ENCODE measurements at regions not wholly inside any gene's neighbourhood (a gene's known extent, or its start where the extent isn't known, plus 50 kb on each side); places are given as distances from the start of the nearest gene placed in this dataset.

- no peak for TF ChIP-seq CEBPG (CRISPR knock-in tag; IDR thresholded peaks at IDR 0.05)
- TF ChIP-seq CEBPG (tag; conservative IDR thresholded peaks at IDR 0.05 in 1 of 2, IDR thresholded peaks at IDR 0.05 in 1 of 2), result peak in 1 of 2 experiments; percentile 60; a peak in 1 of 4 replicates
- no peak for TF ChIP-seq FOSL1 (tag; conservative IDR thresholded peaks at IDR 0.05)
- H3K4me1 ChIP-seq (replicated peaks in 1 of 2; ENCODE audit: control insufficient read depth in 2 of 2, insufficient read depth in 2 of 2, low read length in 2 of 2), result no peaks in the 10 kb centered on the region
- intact Hi-C loops (cut with micrococcal nuclease) (no loop called here), in situ Hi-C loops (cut with MboI) (no loop called here)
- H3K27ac ChIP-seq (ENCODE audit: extremely low read depth, low read depth, low read length), result no peak overlapping the region
- no TSS peak for BruUV-seq (replicated peaks)
- H3K4me3 ChIP-seq, result no peak overlapping the region
- WGBS (ENCODE audit: insufficient coverage, low coverage, missing lambda C conversion rate), result 4% methylated on average over 4 of the region's 4 CpGs
- DNase-seq (ENCODE audit: extremely low read depth in 1 of 4, low spot score in 3 of 4) (no peak), ATAC-seq (no peak), FAIRE-seq (no peak)
- no peaks in the 10 kb centered on the region for H3K79me2 ChIP-seq (ENCODE audit: control insufficient read depth, insufficient read depth, low read length)
- no peak overlapping the region for H2AFZ ChIP-seq (ENCODE audit: low read depth, low read length)
- H3K9me3 ChIP-seq (replicated peaks; ENCODE audit: control insufficient read depth, insufficient read depth, low read depth, low read length), result no peaks in the 10 kb centered on the region
- no peak overlapping the region for H3K4me2 ChIP-seq (ENCODE audit: insufficient read depth, low read length)
- no peaks in the 10 kb centered on the region for H4K20me1 ChIP-seq (replicated peaks; ENCODE audit: control insufficient read depth, insufficient read depth, low read length)
- H3K9me1 ChIP-seq (ENCODE audit: control insufficient read depth, insufficient read depth, low read length), result no peaks in the 10 kb centered on the region
- no peaks in the 10 kb centered on the region for H3K27me3 ChIP-seq (ENCODE audit: control insufficient read depth in 2 of 2, insufficient read depth in 2 of 2, low read length in 2 of 2)
- POLR2A ChIA-PET, result no interaction called here
- H3K9ac ChIP-seq (ENCODE audit: insufficient read depth in 1 of 2, low read depth in 2 of 2, low read length in 2 of 2), result no peak overlapping the region
- CTCF ChIA-PET (ENCODE audit: low intra/inter-chr PET ratio), result no interaction called here
- no peaks in the 10 kb centered on the region for H3K36me3 ChIP-seq (ENCODE audit: control insufficient read depth, insufficient read depth, low read length)
These were observed 444.6 kb downstream of the RIT2 start for GRCh38 chr18:42670860-42671259.

GRCh38 chr18:42675810-42676209, 439.7 kb downstream of the RIT2 start:
- no peak overlapping the region for H3K9ac ChIP-seq (ENCODE audit: insufficient read depth in 1 of 2, low read depth in 2 of 2, low read length in 2 of 2)
- H3K4me2 ChIP-seq (ENCODE audit: insufficient read depth, low read length), result no peak overlapping the region
- H4K20me1 ChIP-seq (replicated peaks; ENCODE audit: control insufficient read depth, insufficient read depth, low read length), result no peaks in the 10 kb centered on the region
- no peak overlapping the region for H3K27ac ChIP-seq (ENCODE audit: extremely low read depth, low read depth, low read length)
- WGBS (ENCODE audit: insufficient coverage, low coverage, missing lambda C conversion rate), result 0% methylated on average over 1 of the region's 1 CpG
- no peak for TF ChIP-seq E2F1 (CRISPR knock-in tag; IDR thresholded peaks at IDR 0.05)
- no peak for TF ChIP-seq ESRRB (CRISPR knock-in tag; IDR thresholded peaks at IDR 0.05; ENCODE audit: borderline replicate concordance)
- no peak for TF ChIP-seq PTTG1 (tag; IDR thresholded peaks at IDR 0.05; ENCODE audit: low read depth)
- TF ChIP-seq ZBTB5 (IDR thresholded peaks at IDR 0.05), result no peak
- no peak for TF ChIP-seq KDM5B (IDR thresholded peaks at IDR 0.05; ENCODE audit: insufficient replicate concordance, low read depth, low read length)
- no peak for TF ChIP-seq ZFPM2 (CRISPR knock-in tag; IDR thresholded peaks at IDR 0.05)
- no peak for TF ChIP-seq MECOM (CRISPR knock-in tag; IDR thresholded peaks at IDR 0.05)
- TF ChIP-seq NR2C1 (IDR thresholded peaks at IDR 0.05), result no peak
- no peak for TF ChIP-seq NR2C1 (tag; IDR thresholded peaks at IDR 0.05)
- TF ChIP-seq XRCC4 (IDR thresholded peaks at IDR 0.05; ENCODE audit: extremely low read depth, insufficient read depth, insufficient read length), result no peak
- no peaks in the 10 kb centered on the region for H3K4me1 ChIP-seq (replicated peaks in 1 of 2; ENCODE audit: control insufficient read depth in 2 of 2, insufficient read depth in 2 of 2, low read length in 2 of 2)
- no peak overlapping the region for H3K4me3 ChIP-seq
- no TSS peak for BruUV-seq (replicated peaks)
- intact Hi-C loops (cut with micrococcal nuclease), result no loop called here
- no peaks in the 10 kb centered on the region for H3K36me3 ChIP-seq (ENCODE audit: control insufficient read depth, insufficient read depth, low read length)
- ChIA-PET CTCF (ENCODE audit: low intra/inter-chr PET ratio) (no interaction called here), POLR2A (no interaction called here)
- ATAC-seq, result no peak
- no peak for FAIRE-seq
- DNase-seq (ENCODE audit: extremely low read depth in 1 of 4, low spot score in 3 of 4), result no peak
- H3K9me3 ChIP-seq (replicated peaks; ENCODE audit: control insufficient read depth, insufficient read depth, low read depth, low read length), result no peaks in the 10 kb centered on the region
- H3K27me3 ChIP-seq (ENCODE audit: control insufficient read depth in 2 of 2, insufficient read depth in 2 of 2, low read length in 2 of 2), result no peaks in the 10 kb centered on the region
- H3K9me1 ChIP-seq (ENCODE audit: control insufficient read depth, insufficient read depth, low read length), result no peaks in the 10 kb centered on the region
- no peak overlapping the region for H2AFZ ChIP-seq (ENCODE audit: low read depth, low read length)
- in situ Hi-C loops (cut with MboI), result no loop called here
- H3K79me2 ChIP-seq (ENCODE audit: control insufficient read depth, insufficient read depth, low read length), result no peaks in the 10 kb centered on the region
